ENCODE measurements at regions not wholly inside any gene's neighbourhood (a gene's known extent, or its start where the extent isn't known, plus 50 kb on each side); places are given as distances from the start of the nearest gene placed in this dataset.
"Not testable (repeated sequence)": the region's sequence is repeated elsewhere in the genome, so short reads cannot be mapped to it uniquely, and the experiment has no call there.

DNA sequence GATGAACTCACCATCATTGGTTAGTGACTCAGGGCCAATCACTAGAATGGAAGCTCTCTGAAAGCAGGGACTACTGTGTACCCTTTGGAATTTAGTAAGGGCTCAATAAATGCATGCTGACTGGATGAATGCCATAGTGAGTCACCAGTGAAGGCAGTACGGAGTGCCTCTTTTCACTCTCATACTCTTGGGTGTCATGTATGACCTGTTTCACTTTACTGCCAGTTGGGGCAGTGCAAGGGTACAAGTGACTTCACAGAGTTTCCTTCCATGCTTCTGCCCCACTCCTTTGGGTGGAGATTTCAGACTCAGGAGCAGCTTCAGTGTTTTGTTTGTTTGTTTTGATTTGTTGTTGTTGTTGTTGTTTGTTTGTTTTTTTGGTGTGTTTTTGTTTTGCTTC lies 57.7 kb downstream of the SOX3 start:
- no peak for DNase-seq

GRCh38 chrX:140440876-140441275 lies 64.0 kb downstream of the SOX3 start:
- no peak for DNase-seq

- DNase-seq: no peak
Observed at GRCh38 chrX:140439476-140439875, 65.4 kb downstream of the SOX3 start.

DNA sequence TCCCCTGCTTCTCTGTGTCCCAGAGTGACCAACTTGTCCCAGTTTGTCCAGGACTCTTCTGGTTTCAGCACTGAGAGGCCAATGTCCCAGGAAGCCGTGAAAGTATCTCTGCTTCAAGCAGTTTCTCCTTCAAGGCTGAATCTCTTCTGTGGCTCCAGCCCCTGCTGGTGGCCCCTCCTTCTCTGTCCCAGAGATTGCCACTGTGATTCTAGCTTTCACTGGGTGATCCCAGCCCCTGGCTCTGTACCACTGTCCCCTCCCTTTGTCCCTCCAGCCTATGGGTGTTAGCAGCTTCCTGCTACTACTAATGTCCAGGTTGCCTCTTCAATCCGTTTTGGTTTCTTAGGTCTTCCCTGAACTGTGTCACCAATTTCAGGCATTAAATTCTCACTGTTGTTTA lies 70.5 kb downstream of the SOX3 start:
- DNase-seq: no peak

DNA sequence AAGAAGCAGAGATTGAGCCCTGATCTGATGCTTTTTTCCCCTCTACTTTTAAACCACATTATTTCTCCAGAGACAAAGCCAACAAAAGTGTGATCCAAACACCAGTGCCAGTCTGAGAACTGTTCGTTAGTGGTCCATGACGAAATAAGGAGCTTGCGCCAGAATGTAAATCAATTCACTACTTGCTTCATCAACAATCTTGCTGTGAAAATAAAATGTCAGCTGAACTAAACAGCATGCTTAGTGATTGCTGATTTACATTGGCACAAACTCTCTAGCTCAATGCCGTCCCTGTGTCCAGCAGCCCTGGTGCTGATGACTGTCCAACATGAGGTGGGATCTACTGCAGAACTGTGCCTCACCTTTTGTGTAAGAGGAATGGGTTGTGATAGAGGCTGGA lies 71.3 kb downstream of the SOX3 start:
- DNase-seq: no peak

GRCh38 chrX:140432346-140433175 lies 72.3 kb downstream of the SOX3 start:
- no peak for DNase-seq

DNA sequence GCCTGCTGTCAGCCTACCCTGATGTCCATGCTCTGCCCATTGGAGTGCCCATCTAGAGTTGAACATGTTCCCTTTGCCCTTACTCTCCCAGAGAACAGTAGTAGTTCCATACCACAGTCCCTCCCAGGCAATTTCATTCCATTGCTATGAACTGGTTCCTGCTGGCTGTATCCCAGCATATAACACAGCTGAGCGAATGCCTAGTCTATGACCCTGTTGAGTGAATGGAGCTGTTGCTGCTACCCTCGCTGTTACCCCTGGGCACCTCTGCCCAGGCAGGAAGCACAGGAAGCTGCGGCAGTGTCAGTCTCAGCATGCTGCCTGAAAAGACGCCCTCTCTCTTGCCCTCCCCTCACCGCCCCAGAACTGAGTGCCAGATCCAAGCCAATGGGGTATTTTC lies 73.3 kb downstream of the SOX3 start:
- no peak for DNase-seq

- no peak for DNase-seq
Observed at GRCh38 chrX:140425712-140426395, 79.0 kb downstream of the SOX3 start.

DNA sequence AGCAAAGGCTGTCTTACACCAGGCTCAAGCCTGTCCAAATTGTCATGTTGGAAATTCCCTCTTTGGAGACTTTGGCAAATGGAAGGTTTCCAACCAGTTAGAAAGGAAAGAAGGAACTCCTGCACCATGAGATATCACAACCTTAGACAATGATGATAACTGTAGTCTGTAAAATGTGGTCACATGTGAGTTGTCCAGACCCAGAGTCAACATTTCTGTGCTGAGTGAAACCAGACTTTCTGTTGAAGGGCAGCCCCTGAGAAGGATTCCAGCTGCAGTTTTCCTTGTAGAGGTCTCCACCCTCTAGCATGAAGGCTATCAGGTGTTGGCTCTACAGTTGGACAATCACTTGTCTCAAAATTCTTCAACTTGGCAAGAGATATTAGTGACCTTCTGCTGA lies 82.4 kb downstream of the SOX3 start:
- no peak for DNase-seq

- not testable (repeated sequence) for DNase-seq
Observed at GRCh38 chrX:140402131-140402530, 102.7 kb downstream of the SOX3 start.

- DNase-seq: not testable (repeated sequence)
Observed at GRCh38 chrX:140396326-140396725, 108.5 kb downstream of the SOX3 start.

GRCh38 chrX:140393507-140393906 lies 111.4 kb downstream of the SOX3 start:
- no peak for DNase-seq

DNA sequence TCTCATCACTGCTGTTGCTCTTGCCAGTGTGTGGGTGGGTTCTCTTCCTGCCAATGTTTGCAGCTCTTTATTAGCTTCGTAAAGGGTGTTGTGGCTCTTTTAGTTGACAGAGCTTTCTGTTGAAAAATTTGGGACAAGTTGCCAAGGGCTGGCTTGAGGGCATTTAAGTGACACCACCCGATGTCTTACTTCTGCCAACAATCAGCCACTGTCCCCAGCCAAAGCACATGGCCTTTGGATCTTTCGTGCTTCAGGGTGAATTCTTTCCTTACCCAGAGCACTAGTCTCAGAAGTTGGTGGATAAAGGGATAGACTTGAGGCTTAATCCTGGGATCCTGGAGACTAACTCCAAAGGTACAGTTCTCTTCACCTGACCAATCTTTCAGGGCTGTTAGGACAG lies 113.6 kb downstream of the SOX3 start:
- DNase-seq: no peak

GRCh38 chrX:140389331-140389730 lies 115.5 kb downstream of the SOX3 start:
- no peak for DNase-seq

DNA sequence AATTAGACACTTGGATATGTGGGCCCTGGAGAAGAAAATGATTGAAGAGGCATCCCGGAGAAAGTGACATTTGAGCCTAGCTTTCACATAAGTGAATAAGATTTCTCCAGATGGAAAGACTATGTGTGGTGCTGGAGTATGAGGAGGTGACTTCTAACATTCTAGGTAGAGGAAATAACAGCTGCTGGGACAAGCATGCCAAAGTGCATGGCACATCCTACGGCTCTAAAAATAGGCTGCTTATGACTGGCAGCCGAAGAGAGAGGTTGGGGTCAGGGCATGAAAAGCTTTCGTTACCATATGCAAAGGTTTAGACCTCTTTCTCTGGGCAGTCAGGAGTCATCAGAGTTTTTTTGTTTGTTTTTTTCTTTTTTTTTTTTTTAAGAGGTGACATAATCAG lies 142.0 kb downstream of the SOX3 start:
- no peak for DNase-seq

DNA sequence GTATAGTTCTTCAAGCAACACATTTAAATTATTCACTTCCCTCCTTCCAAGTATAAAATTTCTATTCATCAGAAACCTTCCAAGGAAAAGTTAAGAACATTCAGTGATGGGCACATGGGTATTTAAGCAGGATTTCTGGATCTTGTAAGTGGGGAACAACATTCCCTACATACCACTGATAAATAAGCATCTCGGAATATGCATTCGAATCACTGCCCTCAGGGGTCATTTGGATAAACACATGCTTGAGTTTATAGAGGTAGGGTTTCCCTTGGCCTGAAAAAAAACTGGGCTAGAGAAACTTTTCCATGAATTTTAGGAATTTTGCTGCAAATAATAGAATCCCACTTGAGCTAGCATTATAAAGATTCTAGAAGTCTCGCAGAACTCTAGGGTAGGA lies 143.9 kb downstream of the SOX3 start:
- no peak for DNase-seq

DNA sequence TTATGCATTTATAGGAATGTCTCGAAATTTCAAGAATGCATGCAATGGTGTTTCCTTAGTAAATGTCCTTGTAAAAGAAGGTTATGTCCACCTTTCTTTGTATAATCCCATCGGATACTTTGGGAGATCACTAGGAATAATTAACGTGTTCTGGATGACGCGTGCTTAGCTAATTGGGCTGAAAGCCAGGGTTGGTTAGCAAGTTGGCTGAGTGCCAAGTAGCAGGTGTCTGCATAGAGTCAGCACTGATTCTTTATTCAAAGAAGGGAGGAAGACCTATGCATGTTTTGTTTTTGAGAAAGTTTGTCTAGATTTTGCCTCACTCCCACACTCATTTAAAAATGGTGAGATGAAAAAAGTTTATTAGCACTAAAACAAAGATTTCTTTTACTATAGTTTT lies 144.6 kb downstream of the SOX3 start:
- DNase-seq: no peak

DNA sequence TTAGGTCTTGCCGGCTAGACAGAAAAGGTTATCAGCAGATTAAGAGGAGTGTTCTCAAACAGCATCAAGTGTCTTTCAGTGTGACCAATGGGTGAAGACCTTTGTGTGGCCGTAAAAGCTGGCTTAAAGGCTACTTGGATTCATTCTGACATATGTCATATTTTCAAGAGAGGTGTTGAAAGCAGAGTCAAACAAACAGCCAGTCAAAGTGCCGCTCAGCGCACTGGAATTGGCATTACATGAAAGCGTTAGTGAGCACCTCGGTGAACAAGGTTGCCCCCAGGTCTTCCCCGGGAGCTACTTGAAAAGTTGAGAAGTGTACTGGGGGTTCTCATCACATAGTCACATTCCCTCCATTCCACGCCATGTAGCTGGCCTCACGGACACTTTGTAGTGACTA lies 148.9 kb downstream of the SOX3 start:
- no peak for DNase-seq

GRCh38 chrX:140355429-140355828 lies 149.4 kb downstream of the SOX3 start:
- no peak for DNase-seq

DNA sequence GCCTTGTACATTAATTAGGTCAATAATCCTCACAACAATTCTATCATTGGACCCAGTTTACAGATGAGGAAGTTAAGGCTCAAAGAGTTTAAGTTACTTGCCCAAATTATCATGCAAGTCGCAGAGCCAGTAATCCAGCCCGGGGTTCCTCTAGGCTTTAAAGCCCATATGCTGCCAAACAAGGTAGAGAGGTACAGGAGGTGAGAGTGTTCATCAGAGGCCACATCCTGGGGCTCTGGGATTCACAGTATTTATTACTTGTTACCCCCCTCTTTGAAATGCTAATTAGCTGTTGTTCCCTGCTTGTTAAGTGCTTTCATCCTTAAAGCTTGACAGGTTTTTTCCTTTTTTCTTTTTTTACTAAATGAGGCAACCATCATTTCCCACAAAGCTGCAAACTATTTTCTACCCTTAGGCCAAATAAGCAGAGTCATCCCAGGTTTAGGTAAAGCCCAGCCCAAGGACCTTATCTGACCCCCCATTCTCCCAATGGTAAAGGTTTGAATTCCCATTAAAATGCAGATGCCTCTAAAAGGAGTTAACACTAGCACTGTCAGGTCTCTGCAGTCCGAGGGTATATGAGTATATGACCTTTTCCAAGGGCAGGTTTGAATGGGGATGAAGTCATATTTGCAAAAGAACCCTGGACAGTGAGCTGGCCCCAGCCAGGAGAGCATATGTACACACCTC lies 150.3 kb downstream of the SOX3 start:
- no peak for DNase-seq

- DNase-seq: no peak
Observed at GRCh38 chrX:140346729-140347128, 158.1 kb downstream of the SOX3 start.

DNA sequence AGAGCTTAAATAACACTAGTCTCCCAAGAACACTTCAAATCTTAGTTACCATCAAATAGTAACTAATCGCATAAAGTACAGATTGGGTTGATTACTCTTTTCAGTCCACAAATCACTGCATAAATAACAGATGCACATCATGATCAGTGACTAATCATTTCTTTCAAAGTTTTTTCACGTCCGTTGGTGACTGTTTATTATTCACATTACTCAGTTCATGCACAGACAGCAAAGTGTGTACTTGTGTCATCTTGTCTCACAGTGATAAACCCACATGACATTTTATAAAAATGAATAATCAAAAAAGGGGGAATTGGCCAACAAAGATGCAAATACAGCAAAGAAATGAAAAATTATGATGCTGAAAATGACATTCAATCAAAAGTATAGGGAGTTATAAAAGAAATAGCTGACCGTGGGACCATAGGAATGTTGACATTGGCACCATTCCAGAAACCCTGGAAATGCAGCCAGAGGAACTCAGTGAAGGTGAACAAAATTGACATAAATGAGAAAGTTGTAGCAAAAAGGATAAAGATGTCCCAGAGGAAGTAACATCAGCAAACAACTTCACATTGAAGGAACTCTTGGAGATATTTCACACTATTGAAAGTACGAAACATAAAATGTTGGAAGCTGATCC lies 161.5 kb downstream of the SOX3 start:
- no peak for DNase-seq

- DNase-seq: no peak
Observed at GRCh38 chrX:140342410-140342809, 162.5 kb downstream of the SOX3 start.

- no peak for DNase-seq
Observed at GRCh38 chrX:140337263-140337662, 167.6 kb downstream of the SOX3 start.

Data from KG1 (cell line).